Liver (tissue), 8 donors: ENCODE measurements at regions not wholly inside any gene's neighbourhood (a gene's known extent, or its start where the extent isn't known, plus 50 kb on each side); places are given as distances from the start of the nearest gene placed in this dataset.

Experiments
- DNase-seq: peaks from one replicate; pipeline ENCODE4 v3.0.0-alpha.2; 2017; ENCODE audit warnings: low spot score
- H3K27ac ChIP-seq, 2 donors: one replicate each; pipeline ENCODE4 v1.7.0; 2013; ENCODE audit warnings: inconsistent platforms in 2 of 2, low read length in 2 of 2, control low read depth in 1 of 2, low read depth in 1 of 2, mild to moderate bottlenecking in 1 of 2
- H3K27me3 ChIP-seq, 4 donors: one replicate each; pipeline versions ENCODE4 v1.6.1 to v1.7.0; 2013; ENCODE audit warnings: low read length in 3 of 4, inconsistent platforms in 1 of 4, mild to moderate bottlenecking in 1 of 4, moderate library complexity in 1 of 4; ENCODE audit not compliant: control insufficient read depth in 4 of 4, insufficient read depth in 4 of 4
- H3K36me3 ChIP-seq, 4 donors: one replicate each; pipeline versions ENCODE4 v1.6.1 to v1.7.0; 2013; ENCODE audit warnings: low read length in 3 of 4, mild to moderate bottlenecking in 3 of 4, low read depth in 1 of 4, moderate library complexity in 1 of 4; ENCODE audit not compliant: control insufficient read depth in 4 of 4, insufficient read depth in 3 of 4
- H3K4me1 ChIP-seq, 4 donors: one replicate each; pipeline versions ENCODE4 v1.6.1 to v1.7.0; 2013; ENCODE audit warnings: low read length in 3 of 4, mild to moderate bottlenecking in 3 of 4, moderate library complexity in 1 of 4; ENCODE audit not compliant: control insufficient read depth in 4 of 4, insufficient read depth in 4 of 4
- H3K4me3 ChIP-seq, 3 donors: one replicate each; pipeline versions ENCODE4 v1.6.1 to v1.7.0; 2013; ENCODE audit warnings: low read length in 3 of 3, control low read depth in 1 of 3, low read depth in 1 of 3, mild to moderate bottlenecking in 1 of 3
- H3K9ac ChIP-seq, 2 donors: one replicate each; pipeline ENCODE4 v1.7.0; 2013; ENCODE audit warnings: low read length in 2 of 2, mild to moderate bottlenecking in 2 of 2, moderate library complexity in 2 of 2, control low read depth in 1 of 2, low read depth in 1 of 2
- H3K9me3 ChIP-seq, 4 donors: one replicate each; pipeline versions ENCODE4 v1.6.1 to v1.7.0; 2013; ENCODE audit warnings: low read length in 3 of 4; ENCODE audit not compliant: control insufficient read depth in 4 of 4
- ATF3 ChIP-seq: IDR thresholded peaks from 2 replicates; pipeline ENCODE4 v1.6.1; 2016; ENCODE audit warnings: antibody characterized with exemption
- CTCF ChIP-seq: fragments of 150-350 bp; IDR thresholded peaks from 2 replicates; pipeline ENCODE4 v1.5.1; 2017; ENCODE audit warnings: improper control_type of control experiment, low read depth, low read length; ENCODE audit not compliant: missing input control
- EGR1 ChIP-seq, 2 donors: IDR thresholded peaks; 2 replicates each; pipeline ENCODE4 v1.6.1; 2016 to 2018; ENCODE audit warnings: antibody characterized with exemption in 2 of 2, low read depth in 2 of 2
- FOXA1 ChIP-seq: IDR thresholded peaks from 2 replicates; pipeline ENCODE4 v1.6.1; 2016; ENCODE audit warnings: antibody characterized with exemption
- FOXA2 ChIP-seq: IDR thresholded peaks from 2 replicates; pipeline ENCODE4 v1.6.1; 2016; ENCODE audit warnings: antibody characterized with exemption
- GABPA ChIP-seq, 2 donors: IDR thresholded peaks in 1 of 2; conservative IDR thresholded peaks in 1 of 2; 2 replicates each; pipeline ENCODE4 v1.6.1; 2016; ENCODE audit warnings: antibody characterized with exemption in 2 of 2, mild to moderate bottlenecking in 1 of 2, moderate library complexity in 1 of 2
- HNF4A ChIP-seq, 2 donors: conservative IDR thresholded peaks; 2 replicates each; pipeline ENCODE4 v1.6.1; 2016; ENCODE audit warnings: antibody characterized with exemption in 2 of 2, mild to moderate bottlenecking in 2 of 2
- HNF4G ChIP-seq: IDR thresholded peaks from 2 replicates; pipeline ENCODE4 v1.6.1; 2016; ENCODE audit warnings: antibody characterized with exemption
- JUND ChIP-seq, 2 donors: IDR thresholded peaks; 2 replicates each; pipeline ENCODE4 v1.6.1; 2016; ENCODE audit warnings: antibody characterized with exemption in 2 of 2
- MAX ChIP-seq: IDR thresholded peaks from 2 replicates; pipeline ENCODE4 v1.6.1; 2016; ENCODE audit warnings: antibody characterized with exemption
- NR2F2 ChIP-seq: IDR thresholded peaks from 2 replicates; pipeline ENCODE4 v1.6.1; 2016; ENCODE audit warnings: antibody characterized with exemption
- RAD21 ChIP-seq, 2 donors: IDR thresholded peaks; 2 replicates each; pipeline ENCODE4 v1.6.1; 2016; ENCODE audit warnings: antibody characterized with exemption in 2 of 2, mild to moderate bottlenecking in 2 of 2
- REST ChIP-seq: IDR thresholded peaks from 2 replicates; pipeline ENCODE4 v1.6.1; 2016; ENCODE audit warnings: antibody characterized with exemption, mild to moderate bottlenecking
- RXRA ChIP-seq, 2 donors: IDR thresholded peaks; 2 replicates each; pipeline ENCODE4 v1.6.1; 2017 to 2018; ENCODE audit warnings: antibody characterized with exemption in 2 of 2, mild to moderate bottlenecking in 1 of 2
- SP1 ChIP-seq: IDR thresholded peaks from 2 replicates; pipeline ENCODE4 v1.6.1; 2018; ENCODE audit warnings: antibody characterized with exemption, mild to moderate bottlenecking
- TAF1 ChIP-seq: conservative IDR thresholded peaks from 2 replicates; pipeline ENCODE4 v1.6.1; 2016; ENCODE audit warnings: antibody characterized with exemption, mild to moderate bottlenecking
- YY1 ChIP-seq: IDR thresholded peaks from 2 replicates; pipeline ENCODE4 v1.6.1; 2016; ENCODE audit warnings: antibody characterized with exemption, mild to moderate bottlenecking
- ZBTB33 ChIP-seq: IDR thresholded peaks from 2 replicates; pipeline ENCODE4 v1.6.1; 2016; ENCODE audit warnings: antibody characterized with exemption
- WGBS: extraction: QIAGEN DNeasy Blood & Tissue Kit; methylation state at CpG from one replicate; pipeline ENCODE4 v1.1.7; 2013; 5-methylcytosine and 5-hydroxymethylcytosine counted together
- donor health status: healthy.
- donor health status: healthy.
- donor health status: healthy.
- donor health status: healthy.
- donor health status: healthy.

- Histone ChIP-seq H3K4me3 (no peak overlapping the region), H3K36me3 (no peaks in the 10 kb centered on the region), H3K27me3 (no peaks in the 10 kb centered on the region), H3K4me1 (no peaks in the 10 kb centered on the region), H3K9me3 (no peaks in the 10 kb centered on the region), H3K9ac (no peak overlapping the region), H3K27ac (no peak overlapping the region)
- 62% methylated on average over 4 of the region's 4 CpGs for WGBS
- no peak for DNase-seq
- TF ChIP-seq CTCF (no peak), RAD21 (IDR thresholded peaks at IDR 0.05) (no peak), FOXA2 (no peak), HNF4A (conservative IDR thresholded peaks at IDR 0.05) (no peak), ATF3 (no peak), SP1 (no peak), TAF1 (no peak), JUND (IDR thresholded peaks at IDR 0.05) (no peak), EGR1 (IDR thresholded peaks at IDR 0.05; ENCODE audit: low read depth in 2 of 2) (no peak), HNF4G (no peak), MAX (no peak), ZBTB33 (no peak), GABPA (IDR thresholded peaks at IDR 0.05 in 1 of 2, conservative IDR thresholded peaks at IDR 0.05 in 1 of 2) (no peak), NR2F2 (no peak), YY1 (no peak), FOXA1 (no peak), RXRA (IDR thresholded peaks at IDR 0.05) (no peak), REST (no peak)
These were observed 441.7 kb downstream of the CDH11 start for GRCh38 chr16:64679976-64680690.
